Endothelial cell of umbilical vein (primary cell): ENCODE measurements at regions not wholly inside any gene's neighbourhood (a gene's known extent, or its start where the extent isn't known, plus 50 kb on each side); places are given as distances from the start of the nearest gene placed in this dataset.

Experiments
- BruUV-seq: library from RNA; stranded (reverse); fragments of 400-500 nt; replicated peaks from 2 replicates; lab custom pipeline; 2021; lab: Mats Ljungman, UMichigan
- CTCF ChIA-PET: fragments of 300-600, 350-600 bp; sonication (Branson Sonifier 250); formaldehyde crosslinking; loops from one replicate; lab custom pipeline; 2021; ENCODE audit warnings: antibody characterized with exemption, inconsistent platforms; lab: Charles Lee
- POLR2A ChIA-PET: fragments of 300-600, 350-600 bp; sonication (Branson Sonifier 250); formaldehyde crosslinking; loops from one replicate; lab custom pipeline; 2021; ENCODE audit warnings: antibody characterized with exemption, inconsistent platforms; lab: Charles Lee
- DNase-seq: peaks from one replicate; pipeline ENCODE4 v3.0.0-alpha.2; 2011; ENCODE audit warnings: low read depth, low spot score
- FAIRE-seq: peaks from 2 replicates; lab custom pipeline; 2011; peaks lifted over from hg19 to GRCh38; lab: Jason Lieb, UNC
- H2AFZ ChIP-seq: 2 replicates; pipeline ENCODE4 v1.6.0; 2012; ENCODE audit warnings: low read depth, low read length, control low read depth, inconsistent platforms
- H3K27ac ChIP-seq: 2 replicates; pipeline ENCODE4 v1.5.1; 2011; ENCODE audit warnings: low read depth, mild to moderate bottlenecking, control low read depth, low read length, moderate library complexity; ENCODE audit not compliant: insufficient read depth
- H3K27me3 ChIP-seq, 2 experiments: 2 replicates each; pipeline versions ENCODE4 v1.6.0 to v1.6.1; 2011; ENCODE audit warnings: low read length in 2 of 2, mixed read lengths in 1 of 2; ENCODE audit not compliant: control insufficient read depth in 2 of 2, insufficient read depth in 2 of 2
- H3K36me3 ChIP-seq, 2 experiments: 2 replicates in 1 of 2; 3 replicates in 1 of 2; pipeline ENCODE4 v1.5.1; 2011; ENCODE audit warnings: low read length in 2 of 2, mild to moderate bottlenecking in 1 of 2, moderate library complexity in 1 of 2; ENCODE audit not compliant: control insufficient read depth in 2 of 2, insufficient read depth in 2 of 2; ENCODE audit errors: extremely low read depth in 1 of 2
- H3K4me1 ChIP-seq: 3 replicates; pipeline ENCODE4 v1.5.1; 2011; ENCODE audit warnings: mild to moderate bottlenecking, low read length; ENCODE audit not compliant: control insufficient read depth, insufficient read depth; ENCODE audit errors: extremely low read depth
- H3K4me2 ChIP-seq: 2 replicates; pipeline ENCODE4 v1.6.1; 2011; ENCODE audit warnings: low read length, control low read depth, mixed read lengths; ENCODE audit not compliant: insufficient read depth
- H3K4me3 ChIP-seq, 3 experiments: fragments of 200-600 bp in 1 of 3; sonication (generic), shearing (Covaris generic) in 1 of 3; replicated peaks in 1 of 3; 2 replicates each; pipeline ENCODE4 v1.5.1; 2011 to 2016; ENCODE audit warnings: control low read depth in 3 of 3, low read length in 3 of 3, mild to moderate bottlenecking in 2 of 3, inconsistent platforms in 1 of 3, low read depth in 1 of 3, moderate library complexity in 1 of 3; ENCODE audit not compliant: insufficient read depth in 1 of 3
- H3K79me2 ChIP-seq: 2 replicates; pipeline ENCODE4 v1.6.0; 2012; ENCODE audit warnings: low read length, inconsistent platforms; ENCODE audit not compliant: control insufficient read depth, insufficient read depth
- H3K9ac ChIP-seq: replicated peaks from 2 replicates; pipeline ENCODE3; 2011; ENCODE audit warnings: low read length, control low read depth; ENCODE audit not compliant: insufficient read depth; ENCODE audit errors: extremely low read depth
- H3K9me1 ChIP-seq: replicated peaks from 3 replicates; pipeline ENCODE4 v1.6.0; 2011; ENCODE audit warnings: mild to moderate bottlenecking, low read length; ENCODE audit not compliant: control insufficient read depth, insufficient read depth; ENCODE audit errors: extremely low read depth
- H3K9me3 ChIP-seq: replicated peaks from 2 replicates; pipeline ENCODE4 v1.5.1; 2012; ENCODE audit warnings: low read length, inconsistent platforms; ENCODE audit not compliant: control insufficient read depth, insufficient read depth
- H4K20me1 ChIP-seq: replicated peaks from 2 replicates; pipeline ENCODE3; 2011; ENCODE audit warnings: mild to moderate bottlenecking, low read length; ENCODE audit not compliant: control insufficient read depth, insufficient read depth; ENCODE audit errors: extremely low read depth
- EZH2 ChIP-seq: IDR thresholded peaks from 2 replicates; pipeline ENCODE4 v1.6.1; 2012; ENCODE audit warnings: borderline replicate concordance, low read depth, mild to moderate bottlenecking, moderate library complexity, low read length, inconsistent platforms; ENCODE audit not compliant: severe bottlenecking
- FOS ChIP-seq: IDR thresholded peaks from 2 replicates; pipeline ENCODE4 v1.6.1; 2011; ENCODE audit warnings: mild to moderate bottlenecking, low read length, moderate library complexity, borderline replicate concordance; ENCODE audit not compliant: insufficient read depth
- GATA2 ChIP-seq: IDR thresholded peaks from 2 replicates; pipeline ENCODE4 v1.7.0; 2011; ENCODE audit warnings: low read depth, mild to moderate bottlenecking, moderate library complexity, mixed read lengths, low read length; ENCODE audit not compliant: insufficient read length, insufficient read depth
- JUN ChIP-seq: IDR thresholded peaks from 2 replicates; pipeline ENCODE4 v1.6.1; 2011; ENCODE audit warnings: borderline replicate concordance, low read depth; ENCODE audit not compliant: insufficient read length, insufficient read depth
- POLR2A ChIP-seq: IDR thresholded peaks from 2 replicates; pipeline ENCODE4 v1.6.1; 2012; ENCODE audit warnings: low read depth, mild to moderate bottlenecking, control low read depth, low read length
- dilution Hi-C: fragments of 300-500 bp; cut with MboI; formaldehyde crosslinking; loops from one replicate; pipeline ENCODE4 v1.15.0; 2019; ENCODE audit warnings: low sequenced_read_pairs; ENCODE audit not compliant: extremely low pct_ligation_motif_present
- intact Hi-C: fragments of 100-400 bp; cut with micrococcal nuclease; formaldehyde crosslinking; loops from one replicate; pipeline ENCODE4 v1.10.0; 2022
- TF ChIP-seq, protein P1 (sequence below): IDR thresholded peaks from 2 replicates; pipeline ENCODE4 v1.6.1; 2011; ENCODE audit not compliant: insufficient read depth, insufficient read length

DNA sequence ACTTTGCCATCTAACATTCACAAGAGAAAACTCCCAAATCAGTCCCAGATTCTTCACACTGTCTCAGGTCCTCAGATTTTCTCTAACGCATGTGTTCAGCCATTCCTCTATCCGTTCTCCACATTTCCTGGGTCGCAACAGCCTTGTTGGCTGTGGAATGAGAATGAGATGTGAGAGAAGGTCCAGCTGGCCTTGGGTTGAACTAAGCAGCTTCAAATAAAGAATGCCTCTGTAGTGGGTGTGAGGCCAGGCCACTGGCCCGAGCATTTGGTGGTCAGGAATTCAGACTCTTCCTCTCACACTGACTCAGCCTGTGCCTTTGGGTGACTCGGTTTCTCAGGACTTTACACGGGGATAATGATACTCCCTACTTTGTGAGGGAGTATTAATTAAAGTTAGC is 73.8 kb upstream of the CCN6 start:
- H3K4me2 ChIP-seq = no peak overlapping the region
- ChIA-PET CTCF (interaction anchor here (1.4 kb wide), 1 partner anchor 156 kb away, joined by 3 read pairs; no protein-coding TSS in a partner anchor), POLR2A (no interaction called here)
- no peaks in the 10 kb centered on the region for H3K79me2 ChIP-seq
- H3K4me1 ChIP-seq = no peaks in the 10 kb centered on the region
- FAIRE-seq (no peak), DNase-seq (no peak)
- H3K9ac ChIP-seq = no peak overlapping the region
- no peaks in the 10 kb centered on the region for H4K20me1 ChIP-seq
- no peak overlapping the region for H3K4me3 ChIP-seq
- no TSS peak for BruUV-seq
- H2AFZ ChIP-seq = no peak overlapping the region
- dilution Hi-C loops = no loop called here
- H3K36me3 ChIP-seq = no peaks in the 10 kb centered on the region
- no peaks in the 10 kb centered on the region for H3K9me1 ChIP-seq
- no peaks in the 10 kb centered on the region for H3K27me3 ChIP-seq
- no peak for TF ChIP-seq GATA2
- TF ChIP-seq EZH2 = no peak
- TF ChIP-seq JUN = no peak
- TF ChIP-seq, protein P1, sequence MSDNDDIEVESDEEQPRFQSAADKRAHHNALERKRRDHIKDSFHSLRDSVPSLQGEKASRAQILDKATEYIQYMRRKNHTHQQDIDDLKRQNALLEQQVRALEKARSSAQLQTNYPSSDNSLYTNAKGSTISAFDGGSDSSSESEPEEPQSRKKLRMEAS = no peak
- H3K9me3 ChIP-seq = no peaks in the 10 kb centered on the region
- no peak overlapping the region for H3K27ac ChIP-seq
- intact Hi-C loops = no loop called here

GRCh38 chr6:111980971-111981840 is 72.7 kb upstream of the CCN6 start:
- POLR2A ChIA-PET = no interaction called here
- Histone ChIP-seq H4K20me1 (no peaks in the 10 kb centered on the region), H3K4me3 (no peak overlapping the region), H3K36me3 (no peaks in the 10 kb centered on the region), H3K27ac (no peak overlapping the region), H2AFZ (no peak overlapping the region), H3K27me3 (no peaks in the 10 kb centered on the region), H3K4me1 (peaks cover 5% of the 10 kb centered on the region), H3K9me3 (no peaks in the 10 kb centered on the region), H3K9me1 (no peaks in the 10 kb centered on the region), H3K9ac (no peak overlapping the region), H3K4me2 (no peak overlapping the region), H3K79me2 (no peaks in the 10 kb centered on the region)
- no TSS peak for BruUV-seq
- TF ChIP-seq JUN (no peak), GATA2 (no peak), POLR2A (no peak), FOS (no peak), EZH2 (no peak)
- TF ChIP-seq, protein P1 = no peak
- CTCF ChIA-PET = interaction anchor here (1.0 to 1.4 kb wide), 2 partner anchors 50 to 157 kb away, joined by 3 read pairs; no protein-coding TSS in a partner anchor
- no peak for DNase-seq
- dilution Hi-C loops = no loop called here
- intact Hi-C loops = no loop called here
- no peak for FAIRE-seq
